ENCODE measurements at regions not wholly inside any gene's neighbourhood (a gene's known extent, or its start where the extent isn't known, plus 50 kb on each side); places are given as distances from the start of the nearest gene placed in this dataset.

DNA sequence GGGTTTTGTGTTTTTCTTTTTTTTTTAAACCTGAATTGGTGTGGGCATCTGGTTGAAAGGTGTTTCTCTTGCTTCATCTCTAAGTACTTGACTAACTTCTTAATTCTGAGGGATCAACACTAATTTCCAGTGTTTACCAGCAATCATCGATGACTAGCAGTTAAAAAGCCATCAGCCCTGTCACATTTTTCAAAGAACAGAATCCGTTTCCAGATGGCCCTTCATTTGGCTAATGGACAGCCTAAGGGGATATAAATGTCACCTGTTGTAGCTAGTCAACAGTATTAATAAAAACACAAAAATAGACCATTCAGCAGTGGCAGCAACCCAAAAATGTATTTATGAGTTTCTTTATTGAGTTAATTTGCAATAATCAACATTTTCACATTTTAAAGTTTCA lies 1076.5 kb downstream of the MAT2B start:
- no peak for TF ChIP-seq POLR2A (IDR thresholded peaks at IDR 0.05)
- TF ChIP-seq, protein P1, sequence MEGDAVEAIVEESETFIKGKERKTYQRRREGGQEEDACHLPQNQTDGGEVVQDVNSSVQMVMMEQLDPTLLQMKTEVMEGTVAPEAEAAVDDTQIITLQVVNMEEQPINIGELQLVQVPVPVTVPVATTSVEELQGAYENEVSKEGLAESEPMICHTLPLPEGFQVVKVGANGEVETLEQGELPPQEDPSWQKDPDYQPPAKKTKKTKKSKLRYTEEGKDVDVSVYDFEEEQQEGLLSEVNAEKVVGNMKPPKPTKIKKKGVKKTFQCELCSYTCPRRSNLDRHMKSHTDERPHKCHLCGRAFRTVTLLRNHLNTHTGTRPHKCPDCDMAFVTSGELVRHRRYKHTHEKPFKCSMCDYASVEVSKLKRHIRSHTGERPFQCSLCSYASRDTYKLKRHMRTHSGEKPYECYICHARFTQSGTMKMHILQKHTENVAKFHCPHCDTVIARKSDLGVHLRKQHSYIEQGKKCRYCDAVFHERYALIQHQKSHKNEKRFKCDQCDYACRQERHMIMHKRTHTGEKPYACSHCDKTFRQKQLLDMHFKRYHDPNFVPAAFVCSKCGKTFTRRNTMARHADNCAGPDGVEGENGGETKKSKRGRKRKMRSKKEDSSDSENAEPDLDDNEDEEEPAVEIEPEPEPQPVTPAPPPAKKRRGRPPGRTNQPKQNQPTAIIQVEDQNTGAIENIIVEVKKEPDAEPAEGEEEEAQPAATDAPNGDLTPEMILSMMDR (IDR thresholded peaks at IDR 0.05) = no peak
